Erythroblast (primary cell): ENCODE measurements at regions not wholly inside any gene's neighbourhood (a gene's known extent, or its start where the extent isn't known, plus 50 kb on each side); places are given as distances from the start of the nearest gene placed in this dataset.

Source experiments
- GATA1 ChIP-seq: IDR thresholded peaks from 2 replicates; pipeline ENCODE4 v1.6.1; 2011; ENCODE audit warnings: low read depth, mild to moderate bottlenecking, control low read depth, low read length, moderate library complexity
- POLR2A ChIP-seq: IDR thresholded peaks from 2 replicates; pipeline ENCODE4 v1.6.1; 2011; ENCODE audit warnings: mild to moderate bottlenecking, low read length

DNA sequence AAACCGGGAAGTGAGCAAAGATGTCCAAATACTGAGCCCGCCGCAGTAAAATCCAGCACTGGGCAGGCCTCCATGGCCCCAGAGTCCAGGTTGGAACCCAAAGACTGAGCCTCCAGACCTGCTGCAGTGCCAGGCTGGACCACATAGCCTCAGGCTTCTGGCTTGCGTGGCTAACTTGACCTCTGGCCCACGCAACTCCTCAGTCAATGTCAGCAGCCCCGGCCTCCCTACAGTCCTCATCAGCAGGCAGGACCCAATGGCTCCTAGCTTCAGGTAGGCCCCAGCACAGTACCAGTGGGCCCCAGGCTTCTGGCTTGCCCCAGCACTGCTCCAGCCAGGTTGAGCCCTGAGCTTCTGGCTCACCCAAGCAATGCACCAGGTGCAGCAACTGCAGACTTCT, 245.1 kb upstream of the AFDN start:
- TF ChIP-seq POLR2A (no peak), GATA1 (no peak)
